K562 (cell line): ENCODE measurements at regions not wholly inside any gene's neighbourhood (a gene's known extent, or its start where the extent isn't known, plus 50 kb on each side); places are given as distances from the start of the nearest gene placed in this dataset.

Source experiments
- BACH1 ChIP-seq: fragments of 200-800 bp; sonication (Bioruptor generic); IDR thresholded peaks from 2 replicates; pipeline ENCODE4 v1.6.1; 2016; ENCODE audit warnings: missing genetic modification characterization, missing compliant biosample characterization
- CHD2 ChIP-seq: IDR thresholded peaks from 2 replicates; pipeline ENCODE4 v1.6.1; 2011; ENCODE audit warnings: low read depth, low read length
- HDAC2 ChIP-seq: fragments of 450-650 bp; IDR thresholded peaks from 2 replicates; pipeline ENCODE4 v1.6.1; 2016; ENCODE audit warnings: mild to moderate bottlenecking
- MXI1 ChIP-seq: IDR thresholded peaks from 2 replicates; pipeline ENCODE4 v1.6.1; 2011; ENCODE audit warnings: low read depth, mild to moderate bottlenecking, improper control_type of control experiment, low read length
- MYNN ChIP-seq, 2 experiments: sonication (generic); formaldehyde crosslinking in 1 of 2; IDR thresholded peaks; 2 replicates each; pipeline versions ENCODE4 v1.5.0 to v1.6.1; 2016 to 2020; ENCODE audit warnings: antibody characterized with exemption in 1 of 2, missing genetic modification reagents in 1 of 2
- POLR2A ChIP-seq: fragments of 450-650 bp; conservative IDR thresholded peaks from 2 replicates; pipeline ENCODE4 v1.6.1; 2016
- POLR3G ChIP-seq: IDR thresholded peaks from 2 replicates; pipeline ENCODE4 v1.6.1; 2011; ENCODE audit not compliant: insufficient read length, insufficient replicate concordance; ENCODE audit errors: extremely low read depth
- TAF1 ChIP-seq: IDR thresholded peaks from 2 replicates; pipeline ENCODE4 v1.6.1; 2011; ENCODE audit warnings: mild to moderate bottlenecking, low read length, moderate library complexity; ENCODE audit not compliant: insufficient read depth, control insufficient read depth, severe bottlenecking; ENCODE audit errors: extremely low read depth
- ZNF766 ChIP-seq: fragments of 200-800 bp; sonication (Bioruptor generic); conservative IDR thresholded peaks from 2 replicates; pipeline ENCODE4 v1.6.1; 2016; ENCODE audit warnings: missing genetic modification characterization, missing compliant biosample characterization
- TF ChIP-seq, protein P1 (sequence below): IDR thresholded peaks from 2 replicates; pipeline ENCODE4 v1.6.1; 2016; ENCODE audit warnings: missing genetic modification characterization, missing compliant biosample characterization
- TF ChIP-seq, protein P2 (sequence below), 3 experiments: IDR thresholded peaks in 2 of 3; conservative IDR thresholded peaks in 1 of 3; 2 replicates each; pipeline ENCODE4 v1.5.1; 2011 to 2012; ENCODE audit warnings: low read length in 3 of 3, mild to moderate bottlenecking in 3 of 3, control low read depth in 2 of 3, improper control_type of control experiment in 1 of 3, inconsistent platforms in 1 of 3, low read depth in 1 of 3, mixed read lengths in 1 of 3, moderate library complexity in 1 of 3; ENCODE audit not compliant: insufficient read depth in 2 of 3
- TF ChIP-seq, protein P3 (sequence below): fragments of 450-650 bp; conservative IDR thresholded peaks from 2 replicates; pipeline ENCODE4 v1.6.1; 2016; ENCODE audit warnings: missing genetic modification characterization, low read depth, mild to moderate bottlenecking, control low read depth, missing compliant biosample characterization

DNA sequence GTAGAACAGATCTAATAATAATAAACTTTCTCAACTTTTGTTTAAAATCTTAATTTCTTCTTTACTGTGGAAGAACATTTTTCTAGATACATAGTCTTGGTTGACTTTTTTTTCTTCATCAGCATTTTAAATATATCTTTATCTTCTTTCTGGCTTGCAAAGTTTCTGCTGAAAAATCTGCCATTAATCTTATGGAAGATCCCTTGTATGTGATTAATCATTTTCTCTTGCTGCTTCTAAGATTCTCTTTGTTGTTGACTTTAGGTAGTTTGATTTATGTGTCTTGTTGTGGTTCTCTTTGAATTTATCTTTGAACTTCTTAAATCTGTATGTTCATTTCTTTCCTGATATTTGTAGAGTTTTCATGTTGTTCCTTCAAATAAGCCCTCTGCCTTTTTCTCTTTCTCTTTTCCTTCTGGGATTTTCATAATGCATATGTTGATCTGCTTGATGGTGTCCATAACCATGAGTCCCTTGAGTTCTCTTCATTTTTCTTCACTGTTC, 657.6 kb upstream of the CXADR start:
- TF ChIP-seq HDAC2, result no peak
- TF ChIP-seq, protein P1, sequence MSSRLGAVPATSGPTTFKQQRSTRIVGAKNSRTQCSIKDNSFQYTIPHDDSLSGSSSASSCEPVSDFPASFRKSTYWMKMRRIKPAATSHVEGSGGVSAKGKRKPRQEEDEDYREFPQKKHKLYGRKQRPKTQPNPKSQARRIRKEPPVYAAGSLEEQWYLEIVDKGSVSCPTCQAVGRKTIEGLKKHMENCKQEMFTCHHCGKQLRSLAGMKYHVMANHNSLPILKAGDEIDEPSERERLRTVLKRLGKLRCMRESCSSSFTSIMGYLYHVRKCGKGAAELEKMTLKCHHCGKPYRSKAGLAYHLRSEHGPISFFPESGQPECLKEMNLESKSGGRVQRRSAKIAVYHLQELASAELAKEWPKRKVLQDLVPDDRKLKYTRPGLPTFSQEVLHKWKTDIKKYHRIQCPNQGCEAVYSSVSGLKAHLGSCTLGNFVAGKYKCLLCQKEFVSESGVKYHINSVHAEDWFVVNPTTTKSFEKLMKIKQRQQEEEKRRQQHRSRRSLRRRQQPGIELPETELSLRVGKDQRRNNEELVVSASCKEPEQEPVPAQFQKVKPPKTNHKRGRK (tag), result no peak
- TF ChIP-seq, protein P2, sequence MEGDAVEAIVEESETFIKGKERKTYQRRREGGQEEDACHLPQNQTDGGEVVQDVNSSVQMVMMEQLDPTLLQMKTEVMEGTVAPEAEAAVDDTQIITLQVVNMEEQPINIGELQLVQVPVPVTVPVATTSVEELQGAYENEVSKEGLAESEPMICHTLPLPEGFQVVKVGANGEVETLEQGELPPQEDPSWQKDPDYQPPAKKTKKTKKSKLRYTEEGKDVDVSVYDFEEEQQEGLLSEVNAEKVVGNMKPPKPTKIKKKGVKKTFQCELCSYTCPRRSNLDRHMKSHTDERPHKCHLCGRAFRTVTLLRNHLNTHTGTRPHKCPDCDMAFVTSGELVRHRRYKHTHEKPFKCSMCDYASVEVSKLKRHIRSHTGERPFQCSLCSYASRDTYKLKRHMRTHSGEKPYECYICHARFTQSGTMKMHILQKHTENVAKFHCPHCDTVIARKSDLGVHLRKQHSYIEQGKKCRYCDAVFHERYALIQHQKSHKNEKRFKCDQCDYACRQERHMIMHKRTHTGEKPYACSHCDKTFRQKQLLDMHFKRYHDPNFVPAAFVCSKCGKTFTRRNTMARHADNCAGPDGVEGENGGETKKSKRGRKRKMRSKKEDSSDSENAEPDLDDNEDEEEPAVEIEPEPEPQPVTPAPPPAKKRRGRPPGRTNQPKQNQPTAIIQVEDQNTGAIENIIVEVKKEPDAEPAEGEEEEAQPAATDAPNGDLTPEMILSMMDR (IDR thresholded peaks at IDR 0.05 in 2 of 3, conservative IDR thresholded peaks at IDR 0.05 in 1 of 3; ENCODE audit: insufficient read depth in 2 of 3, low read depth in 1 of 3, low read length in 3 of 3), result no peak
- TF ChIP-seq, protein P3, sequence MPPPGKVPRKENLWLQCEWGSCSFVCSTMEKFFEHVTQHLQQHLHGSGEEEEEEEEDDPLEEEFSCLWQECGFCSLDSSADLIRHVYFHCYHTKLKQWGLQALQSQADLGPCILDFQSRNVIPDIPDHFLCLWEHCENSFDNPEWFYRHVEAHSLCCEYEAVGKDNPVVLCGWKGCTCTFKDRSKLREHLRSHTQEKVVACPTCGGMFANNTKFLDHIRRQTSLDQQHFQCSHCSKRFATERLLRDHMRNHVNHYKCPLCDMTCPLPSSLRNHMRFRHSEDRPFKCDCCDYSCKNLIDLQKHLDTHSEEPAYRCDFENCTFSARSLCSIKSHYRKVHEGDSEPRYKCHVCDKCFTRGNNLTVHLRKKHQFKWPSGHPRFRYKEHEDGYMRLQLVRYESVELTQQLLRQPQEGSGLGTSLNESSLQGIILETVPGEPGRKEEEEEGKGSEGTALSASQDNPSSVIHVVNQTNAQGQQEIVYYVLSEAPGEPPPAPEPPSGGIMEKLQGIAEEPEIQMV (tag), result no peak
- no peak for TF ChIP-seq MXI1
- TF ChIP-seq POLR2A, result no peak
- TF ChIP-seq BACH1 (tag), result no peak
- TF ChIP-seq MYNN (IDR thresholded peaks at IDR 0.05), result no peak
- no peak for TF ChIP-seq MYNN (CRISPR knock-in tag; IDR thresholded peaks at IDR 0.05)
- TF ChIP-seq POLR3G, result no peak
- no peak for TF ChIP-seq CHD2
- no peak for TF ChIP-seq TAF1
- no peak for TF ChIP-seq ZNF766 (CRISPR knock-in tag)
